Amygdala (tissue), 56 donors: ENCODE measurements at regions not wholly inside any gene's neighbourhood (a gene's known extent, or its start where the extent isn't known, plus 50 kb on each side); places are given as distances from the start of the nearest gene placed in this dataset.
A peak's percentile ranks its signal among the peaks of the same experiment; 100 is the strongest.
"Not testable (repeated sequence)": the region's sequence is repeated elsewhere in the genome, so short reads cannot be mapped to it uniquely, and the experiment has no call there.

Source experiments
- DNase-seq, 56 donors: peaks; one replicate each; lab custom pipeline; 2025; lab: John Stamatoyannopoulos, UW

- DNase-seq: no peak
Measured at GRCh38 chr1:57623791-57624538, 200.1 kb upstream of the DAB1 start.

GRCh38 chr1:57623039-57623790 is 199.4 kb upstream of the DAB1 start:
- peak in 20 of 56 donors; percentile 2 to 38 (median 18) for DNase-seq

- no peak for DNase-seq
Measured at GRCh38 chr1:57621776-57622175, 197.9 kb upstream of the DAB1 start.

- no peak for DNase-seq
Measured at GRCh38 chr1:57620605-57621004, 196.7 kb upstream of the DAB1 start.

GRCh38 chr1:57616921-57617320 is 193.1 kb upstream of the DAB1 start:
- no peak for DNase-seq

GRCh38 chr1:57615956-57616355 is 192.1 kb upstream of the DAB1 start:
- no peak for DNase-seq

GRCh38 chr1:57612833-57613232 is 189.0 kb upstream of the DAB1 start:
- DNase-seq: no peak

- no peak for DNase-seq
Measured at GRCh38 chr1:57605933-57606332, 182.1 kb upstream of the DAB1 start.

GRCh38 chr1:57603696-57604095 is 179.8 kb upstream of the DAB1 start:
- DNase-seq: no peak

GRCh38 chr1:57600424-57600823 is 176.6 kb upstream of the DAB1 start:
- DNase-seq: no peak

- no peak for DNase-seq
Measured at GRCh38 chr1:57599236-57599994, 175.6 kb upstream of the DAB1 start.

- DNase-seq: no peak
Measured at GRCh38 chr1:57597036-57597435, 173.2 kb upstream of the DAB1 start.

GRCh38 chr1:57594002-57594401 is 170.1 kb upstream of the DAB1 start:
- DNase-seq: no peak

- DNase-seq: no peak
Measured at GRCh38 chr1:57591842-57592241, 168.0 kb upstream of the DAB1 start.

GRCh38 chr1:57590978-57591377 is 167.1 kb upstream of the DAB1 start:
- DNase-seq: no peak

- DNase-seq: no peak
Measured at GRCh38 chr1:57586842-57587241, 163.0 kb upstream of the DAB1 start.

- no peak for DNase-seq
Measured at GRCh38 chr1:57578680-57579079, 154.8 kb upstream of the DAB1 start.

GRCh38 chr1:57578099-57578498 is 154.2 kb upstream of the DAB1 start:
- no peak for DNase-seq

GRCh38 chr1:57576756-57577155 is 152.9 kb upstream of the DAB1 start:
- no peak for DNase-seq

- DNase-seq: no peak
Measured at GRCh38 chr1:57572016-57572415, 148.2 kb upstream of the DAB1 start.

GRCh38 chr1:57558066-57558465 is 134.2 kb upstream of the DAB1 start:
- DNase-seq: not testable (repeated sequence)
